Smooth muscle cell (in vitro differentiated cells): ENCODE measurements at regions not wholly inside any gene's neighbourhood (a gene's known extent, or its start where the extent isn't known, plus 50 kb on each side); places are given as distances from the start of the nearest gene placed in this dataset.

Experiments used
- DNase-seq: peaks from one replicate; lab custom pipeline; 2025; ENCODE audit not compliant: unreplicated experiment; lab: John Stamatoyannopoulos, UW
- H2AFZ ChIP-seq: fragments of 200-600 bp; sonication (generic); 2 replicates; pipeline ENCODE4 v1.6.0; 2016; ENCODE audit warnings: antibody characterized with exemption, low read depth, mild to moderate bottlenecking
- H3F3A ChIP-seq: fragments of 200-600 bp; sonication (generic); 2 replicates; pipeline ENCODE4 v1.6.0; 2017; ENCODE audit warnings: antibody characterized with exemption, low read depth
- H3K27ac ChIP-seq: fragments of 200-600 bp; sonication (generic); 2 replicates; pipeline ENCODE4 v1.5.1; 2016; ENCODE audit warnings: low read depth, mild to moderate bottlenecking
- H3K27me3 ChIP-seq: fragments of 200-600 bp; sonication (generic); 2 replicates; pipeline ENCODE4 v1.6.1; 2016; ENCODE audit warnings: low read depth, mild to moderate bottlenecking
- H3K36me3 ChIP-seq: fragments of 200-600 bp; sonication (generic); 2 replicates; pipeline ENCODE4 v1.5.1; 2016; ENCODE audit warnings: low read depth
- H3K4me1 ChIP-seq: fragments of 200-600 bp; sonication (generic); 2 replicates; pipeline ENCODE4 v1.5.1; 2016; ENCODE audit warnings: low read depth
- H3K4me2 ChIP-seq: fragments of 200-600 bp; sonication (generic); 2 replicates; pipeline ENCODE4 v1.6.0; 2016; ENCODE audit warnings: mild to moderate bottlenecking
- H3K4me3 ChIP-seq: fragments of 200-600 bp; sonication (generic); 2 replicates; pipeline ENCODE4 v1.5.1; 2016; ENCODE audit warnings: mild to moderate bottlenecking
- H3K79me2 ChIP-seq: fragments of 200-600 bp; sonication (generic); 2 replicates; pipeline ENCODE4 v1.6.0; 2016; ENCODE audit warnings: low read depth, mild to moderate bottlenecking
- H3K9ac ChIP-seq: fragments of 200-600 bp; sonication (generic); 2 replicates; pipeline ENCODE4 v1.6.0; 2016; ENCODE audit warnings: low read depth
- H3K9me3 ChIP-seq: fragments of 200-600 bp; sonication (generic); replicated peaks from 2 replicates; pipeline ENCODE4 v1.5.1; 2016; ENCODE audit warnings: low read depth
- H4K20me1 ChIP-seq: fragments of 200-600 bp; sonication (generic); 2 replicates; pipeline ENCODE4 v1.6.0; 2016; ENCODE audit warnings: low read depth
- WGBS: methylation state at CpG from one replicate; pipeline ENCODE4 v1.1.7; 2016; ENCODE audit warnings: low lambda C conversion rate; 5-methylcytosine and 5-hydroxymethylcytosine counted together
- TF ChIP-seq, protein P1 (sequence below): fragments of 200-600 bp; sonication (generic); IDR thresholded peaks from 2 replicates; pipeline ENCODE4 v1.5.1; 2017; ENCODE audit warnings: borderline replicate concordance, mild to moderate bottlenecking, antibody characterized with exemption; ENCODE audit not compliant: insufficient read depth, poor library complexity, severe bottlenecking

DNA sequence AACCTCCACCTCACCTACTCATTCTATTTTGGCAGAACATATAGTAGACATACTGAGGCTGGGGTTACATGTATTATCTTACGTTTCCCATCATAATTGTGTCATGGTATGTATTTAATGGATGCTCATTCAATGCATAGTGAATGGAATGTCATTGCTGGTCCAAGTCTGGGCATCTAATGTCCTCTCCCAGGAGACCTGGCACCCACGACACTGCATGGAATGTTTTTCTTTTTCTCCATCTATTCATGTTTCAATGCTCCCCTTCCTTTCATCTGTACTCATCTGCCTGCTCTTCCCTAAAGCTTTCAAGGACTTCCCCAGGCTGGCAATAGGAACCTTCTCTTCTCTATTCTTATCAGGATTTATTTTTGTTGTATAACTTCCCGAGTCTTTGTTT, 50.8 kb upstream of the SLIT3 start:
- no peaks in the 10 kb centered on the region for H3K9me3 ChIP-seq
- no peaks in the 10 kb centered on the region for H4K20me1 ChIP-seq
- H3K27ac ChIP-seq: peak overlapping the region; percentile 94
- no peaks in the 10 kb centered on the region for H3K27me3 ChIP-seq
- no peaks in the 10 kb centered on the region for H3K36me3 ChIP-seq
- H3K9ac ChIP-seq: no peak overlapping the region
- TF ChIP-seq, protein P1, sequence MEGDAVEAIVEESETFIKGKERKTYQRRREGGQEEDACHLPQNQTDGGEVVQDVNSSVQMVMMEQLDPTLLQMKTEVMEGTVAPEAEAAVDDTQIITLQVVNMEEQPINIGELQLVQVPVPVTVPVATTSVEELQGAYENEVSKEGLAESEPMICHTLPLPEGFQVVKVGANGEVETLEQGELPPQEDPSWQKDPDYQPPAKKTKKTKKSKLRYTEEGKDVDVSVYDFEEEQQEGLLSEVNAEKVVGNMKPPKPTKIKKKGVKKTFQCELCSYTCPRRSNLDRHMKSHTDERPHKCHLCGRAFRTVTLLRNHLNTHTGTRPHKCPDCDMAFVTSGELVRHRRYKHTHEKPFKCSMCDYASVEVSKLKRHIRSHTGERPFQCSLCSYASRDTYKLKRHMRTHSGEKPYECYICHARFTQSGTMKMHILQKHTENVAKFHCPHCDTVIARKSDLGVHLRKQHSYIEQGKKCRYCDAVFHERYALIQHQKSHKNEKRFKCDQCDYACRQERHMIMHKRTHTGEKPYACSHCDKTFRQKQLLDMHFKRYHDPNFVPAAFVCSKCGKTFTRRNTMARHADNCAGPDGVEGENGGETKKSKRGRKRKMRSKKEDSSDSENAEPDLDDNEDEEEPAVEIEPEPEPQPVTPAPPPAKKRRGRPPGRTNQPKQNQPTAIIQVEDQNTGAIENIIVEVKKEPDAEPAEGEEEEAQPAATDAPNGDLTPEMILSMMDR: no peak
- H3K4me3 ChIP-seq: no peak overlapping the region
- no peak overlapping the region for H2AFZ ChIP-seq
- 85% methylated on average over 3 of the region's 3 CpGs for WGBS
- H3F3A ChIP-seq: peaks cover 8% of the 10 kb centered on the region
- H3K4me1 ChIP-seq: peaks cover 4% of the 10 kb centered on the region
- H3K4me2 ChIP-seq: no peak overlapping the region
- H3K79me2 ChIP-seq: no peaks in the 10 kb centered on the region
- DNase-seq: no peak

DNA sequence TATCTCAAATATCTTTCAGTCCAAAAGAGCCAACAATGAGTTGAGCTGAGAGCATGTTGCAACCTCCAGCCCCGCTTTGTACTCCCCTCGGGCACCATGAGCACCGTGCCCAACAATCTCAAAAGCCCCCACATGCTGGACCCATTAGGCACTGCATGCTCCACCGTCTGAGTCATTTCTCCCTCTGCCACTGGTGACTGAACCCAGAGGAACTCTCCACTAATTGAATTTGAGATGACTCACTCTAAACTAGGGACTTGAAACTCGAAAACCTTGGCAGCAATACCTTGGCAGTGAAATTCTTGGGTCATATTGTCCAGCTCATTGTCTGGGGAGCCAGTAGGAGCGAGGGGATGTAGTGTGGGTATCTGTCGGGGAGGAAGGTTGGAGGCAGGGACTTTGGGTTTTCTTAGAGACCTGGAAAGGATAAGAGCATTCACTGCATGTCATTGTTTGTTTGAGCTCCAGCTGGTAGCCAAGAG, 49.9 kb upstream of the SLIT3 start:
- DNase-seq: no peak
- Histone ChIP-seq H3F3A (peaks cover 8% of the 10 kb centered on the region), H2AFZ (no peak overlapping the region), H3K79me2 (no peaks in the 10 kb centered on the region), H3K9me3 (no peaks in the 10 kb centered on the region), H3K4me2 (peak overlapping the region; percentile 73), H3K27ac (peak overlapping the region; percentile 94), H3K9ac (peak overlapping the region; percentile 26), H3K4me3 (no peak overlapping the region), H3K36me3 (no peaks in the 10 kb centered on the region), H3K27me3 (no peaks in the 10 kb centered on the region), H3K4me1 (peaks cover 4% of the 10 kb centered on the region), H4K20me1 (no peaks in the 10 kb centered on the region)
- TF ChIP-seq, protein P1: no peak
- 7% methylated on average over 7 of the region's 7 CpGs for WGBS
